Activated T-cell treated with anti-CD3 and anti-CD28 coated beads, Interleukin-2, amount 50 U/mL, for 1 hour (primary cell): ENCODE measurements at regions not wholly inside any gene's neighbourhood (a gene's known extent, or its start where the extent isn't known, plus 50 kb on each side); places are given as distances from the start of the nearest gene placed in this dataset.

Experiments
- DNase-seq: peaks from one replicate; pipeline ENCODE4 v3.0.0-alpha.2; 2020

DNA sequence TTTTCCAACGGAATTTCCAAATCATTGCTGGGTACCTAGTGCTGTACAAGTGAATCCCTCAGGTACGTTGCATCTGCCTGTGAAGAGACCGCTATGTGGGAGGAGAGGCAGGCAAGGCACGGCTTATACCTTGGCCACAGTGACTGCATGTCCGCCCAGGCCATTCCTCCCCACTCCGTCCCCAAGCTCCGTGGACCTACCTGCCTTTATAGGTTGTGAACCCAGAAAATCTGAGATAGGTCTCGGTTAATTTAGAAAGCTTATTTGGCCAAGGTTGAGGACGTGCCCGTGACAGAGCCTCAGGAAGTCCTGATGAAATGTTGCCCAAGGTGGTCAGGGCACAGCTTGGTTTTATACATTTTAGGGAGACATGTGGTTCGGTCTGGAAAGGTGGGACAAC, 218.5 kb upstream of the TSHZ3 start:
- DNase-seq: no peak

DNA sequence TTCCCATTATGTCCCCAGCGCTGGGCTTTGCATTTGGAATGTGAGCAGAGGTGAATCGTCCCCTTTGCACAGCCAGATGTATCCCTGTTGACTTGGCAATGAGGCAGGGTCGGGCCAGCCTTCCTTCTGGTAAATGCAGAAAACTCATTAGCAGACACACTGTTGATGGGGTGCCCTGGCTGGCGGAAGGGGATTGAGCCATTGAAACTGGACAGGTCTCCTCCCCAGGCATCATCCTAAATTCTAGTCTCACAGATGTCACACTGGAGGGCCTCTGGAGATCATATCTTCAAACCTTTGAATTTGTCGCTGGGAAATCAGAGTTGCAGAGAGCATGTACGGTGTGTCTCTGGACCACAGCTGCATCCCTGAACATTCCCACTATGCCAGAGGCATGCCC, 219.5 kb upstream of the TSHZ3 start:
- no peak for DNase-seq

DNA sequence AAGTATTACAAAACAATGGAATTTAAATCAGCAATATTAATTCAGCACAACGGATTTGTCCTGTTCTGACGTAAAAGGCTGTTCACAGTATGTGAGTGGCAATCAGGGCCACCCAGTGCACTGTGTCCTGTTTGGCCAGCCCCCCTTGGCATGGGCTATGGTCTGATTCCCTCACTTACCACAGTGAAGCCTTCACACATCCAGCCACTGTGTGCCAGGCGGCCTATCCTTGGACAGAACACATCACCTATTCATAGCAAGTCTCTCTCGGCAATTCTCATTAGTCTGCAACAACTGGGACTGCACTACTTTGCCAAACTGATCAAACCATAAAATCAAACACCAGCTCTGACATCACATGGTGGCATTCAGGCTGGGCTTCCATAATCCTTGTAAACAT, 221.5 kb upstream of the TSHZ3 start:
- no peak for DNase-seq

DNA sequence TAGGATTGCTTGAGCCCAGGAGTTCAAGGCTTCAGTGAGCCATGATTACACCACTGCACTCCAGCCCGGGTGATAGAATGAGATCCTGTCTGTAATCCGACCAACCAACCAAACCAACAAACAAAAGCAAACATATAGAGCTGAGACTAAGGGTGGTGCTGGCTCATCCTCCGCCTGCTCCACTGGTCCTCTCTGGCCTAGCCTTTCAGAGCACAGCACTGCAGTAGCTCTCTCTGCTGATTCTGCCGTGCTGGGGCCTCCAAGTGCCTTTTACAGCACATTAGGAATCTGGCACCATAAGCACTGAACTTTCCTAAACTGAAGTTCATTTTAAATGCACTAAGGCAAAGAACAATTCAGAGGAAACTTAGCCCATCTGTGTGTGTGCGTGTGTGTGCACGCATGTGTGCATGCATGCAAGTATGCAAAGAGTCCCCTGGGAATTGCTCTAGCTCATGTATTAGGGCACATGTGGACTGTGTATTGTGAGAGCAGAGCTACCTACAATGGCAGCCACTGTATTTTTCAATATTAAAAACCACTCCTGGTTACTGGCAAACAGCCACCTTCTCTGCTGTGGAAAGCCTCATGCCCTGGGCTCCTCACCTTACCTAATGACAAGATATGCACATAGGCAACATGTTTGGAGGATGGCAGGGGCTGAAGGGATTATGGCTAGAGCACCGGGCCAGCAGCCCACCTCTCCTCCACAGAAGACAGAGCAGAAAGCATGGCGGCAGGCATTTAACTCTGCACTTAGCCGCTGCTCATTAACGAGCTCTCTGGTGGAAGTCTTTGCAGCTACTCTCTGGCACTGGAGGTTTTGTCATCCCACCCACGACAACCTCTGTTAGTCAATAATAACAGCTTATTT, 223.1 kb upstream of the TSHZ3 start:
- no peak for DNase-seq

DNA sequence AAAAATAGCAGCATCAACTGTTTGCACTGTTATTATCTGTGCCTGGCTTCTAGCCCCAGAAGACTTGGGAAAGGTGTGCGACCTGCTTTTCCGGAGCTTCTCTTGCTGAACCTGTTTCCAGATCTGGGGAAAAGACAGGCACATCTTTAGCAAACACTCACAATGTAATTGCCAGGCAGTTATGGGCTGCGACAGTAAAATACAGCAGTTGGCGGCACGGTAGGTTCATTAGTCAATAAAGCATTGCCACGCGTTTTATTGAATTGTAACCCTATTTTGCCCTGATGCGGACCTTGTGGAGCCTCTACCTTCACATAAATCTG, 223.7 kb upstream of the TSHZ3 start:
- DNase-seq: no peak

DNA sequence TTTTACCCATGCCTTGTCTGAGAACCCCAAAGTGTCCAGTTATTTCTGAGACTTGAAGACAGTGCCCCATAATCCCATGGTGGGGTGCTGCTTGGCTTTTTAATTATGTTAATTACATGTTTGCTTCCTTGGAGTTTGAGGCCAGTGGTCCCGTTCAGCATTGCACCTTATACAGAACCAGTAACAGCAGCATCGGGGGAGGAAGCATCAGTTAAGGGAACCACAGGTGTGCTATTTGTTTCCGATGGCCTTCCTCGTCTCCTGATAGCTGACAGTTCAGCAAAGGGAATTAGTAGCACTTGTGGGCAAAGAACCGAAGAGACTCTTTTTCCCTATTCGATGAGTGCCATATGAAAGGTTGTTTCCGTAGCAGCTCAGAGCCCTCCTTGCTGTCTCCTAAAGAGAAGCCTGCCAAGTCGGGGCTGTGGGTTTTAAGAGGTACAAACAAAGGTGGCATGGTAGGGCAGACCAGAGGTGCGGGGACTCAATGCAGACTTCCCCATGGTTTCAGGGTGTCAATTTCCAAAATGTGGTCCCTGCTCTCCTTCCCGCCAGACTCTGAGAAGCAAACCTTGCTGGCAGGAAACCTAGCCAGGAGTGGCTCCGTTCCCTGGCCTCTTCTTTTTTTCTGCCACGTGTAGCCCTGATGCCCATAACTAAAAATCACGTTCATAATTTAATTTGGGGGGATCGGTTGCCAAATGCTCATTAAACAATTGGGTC, 225.2 kb upstream of the TSHZ3 start:
- DNase-seq: no peak

DNA sequence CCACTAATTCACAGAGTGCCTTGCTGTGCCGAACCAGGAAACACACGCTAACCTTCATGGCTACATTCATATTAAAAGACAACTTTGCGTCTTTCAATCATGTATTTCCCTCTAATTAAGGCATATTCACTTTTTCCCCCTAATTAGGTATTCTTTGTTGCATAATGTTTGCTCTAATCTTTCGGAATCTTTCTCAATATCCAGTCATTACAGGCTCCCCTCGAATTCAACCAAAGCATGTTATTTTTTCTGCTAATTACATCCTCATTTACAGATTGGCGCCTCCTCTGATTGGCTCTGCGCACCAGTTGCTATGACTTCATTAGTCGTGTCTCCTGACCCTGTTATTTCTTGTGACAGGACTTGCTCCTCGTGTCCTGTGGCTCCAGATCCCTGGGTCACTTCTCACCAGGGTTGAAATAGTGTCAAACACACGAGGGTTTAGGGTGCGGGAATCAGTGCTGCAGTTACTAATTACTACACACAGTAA, 226.7 kb upstream of the TSHZ3 start:
- DNase-seq: no peak

DNA sequence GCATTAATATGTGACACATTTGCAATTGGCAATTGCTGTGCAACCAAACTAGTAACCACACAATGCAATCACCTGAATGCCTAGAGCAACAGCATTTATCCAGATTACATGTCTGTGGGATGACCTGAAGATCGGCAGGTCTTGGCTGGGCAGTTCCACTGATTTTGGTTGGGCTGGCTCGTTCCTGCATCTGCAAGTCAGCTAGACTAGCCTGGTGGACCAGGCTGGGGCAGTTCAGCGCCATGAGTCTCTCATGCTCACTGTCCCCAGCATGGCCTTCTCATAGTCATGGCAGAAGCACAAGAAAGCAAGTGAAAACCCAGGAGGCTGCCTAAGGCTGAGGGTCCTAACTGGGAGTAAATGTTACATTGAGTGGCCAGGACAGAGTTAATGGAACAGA, 229.1 kb upstream of the TSHZ3 start:
- no peak for DNase-seq

DNA sequence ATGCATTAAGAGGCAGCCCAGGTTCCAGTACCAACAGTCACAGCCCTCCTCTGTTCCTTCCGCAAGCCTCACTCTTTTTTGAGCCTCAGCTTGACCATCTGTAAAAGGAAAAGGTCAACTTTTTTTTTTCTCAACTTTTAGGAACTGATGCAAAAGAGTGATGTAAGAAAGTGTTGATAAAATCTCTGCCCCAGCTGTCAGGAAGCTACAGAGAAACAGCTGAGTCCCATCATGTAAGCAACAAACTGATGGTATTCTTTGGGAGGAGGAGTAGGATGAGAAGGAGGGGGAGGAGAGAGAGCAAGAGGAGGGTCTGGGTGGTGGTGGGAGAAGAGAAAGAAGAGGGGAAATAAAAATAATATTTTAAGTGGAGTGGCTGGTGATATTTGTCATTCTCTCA, 233.9 kb upstream of the TSHZ3 start:
- no peak for DNase-seq

DNA sequence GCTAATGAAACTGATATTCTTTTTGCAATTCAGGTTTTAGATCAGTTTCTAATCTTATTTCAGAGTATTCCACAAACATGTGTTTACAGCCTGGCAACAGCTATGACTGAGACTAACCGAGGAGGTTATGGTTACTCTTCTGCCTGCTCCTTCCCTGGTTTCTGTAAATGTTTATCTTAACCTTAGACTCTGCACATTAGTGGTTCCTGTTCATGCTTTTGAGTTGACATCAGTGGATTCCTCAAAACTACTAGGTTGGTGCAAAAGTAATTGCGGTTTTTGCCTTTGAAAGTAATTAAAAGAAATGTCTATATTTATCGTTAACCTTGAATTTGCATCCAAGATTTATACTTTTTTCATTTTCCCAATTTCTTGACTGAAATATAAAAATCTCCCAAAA, 237.0 kb upstream of the TSHZ3 start:
- DNase-seq: no peak

DNA sequence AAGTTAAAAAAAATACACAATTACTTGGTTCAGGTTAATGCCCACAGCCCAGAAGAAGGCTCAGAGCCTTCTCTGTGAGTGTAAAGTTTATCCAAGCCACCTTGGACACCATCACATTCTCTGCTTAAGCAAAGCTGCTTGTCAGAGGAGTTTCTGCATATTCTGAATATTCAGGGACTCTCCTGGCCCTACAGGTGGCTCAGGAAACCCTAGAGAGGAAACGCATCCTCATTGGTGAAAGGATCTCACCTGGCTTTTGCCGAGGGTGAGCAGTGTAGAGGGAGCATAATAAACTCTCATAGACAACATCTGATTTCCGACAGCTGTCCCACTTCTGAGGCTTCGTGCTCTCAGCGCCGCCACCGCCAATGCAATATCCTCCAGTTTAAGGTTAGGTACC, 239.9 kb upstream of the TSHZ3 start:
- no peak for DNase-seq

DNA sequence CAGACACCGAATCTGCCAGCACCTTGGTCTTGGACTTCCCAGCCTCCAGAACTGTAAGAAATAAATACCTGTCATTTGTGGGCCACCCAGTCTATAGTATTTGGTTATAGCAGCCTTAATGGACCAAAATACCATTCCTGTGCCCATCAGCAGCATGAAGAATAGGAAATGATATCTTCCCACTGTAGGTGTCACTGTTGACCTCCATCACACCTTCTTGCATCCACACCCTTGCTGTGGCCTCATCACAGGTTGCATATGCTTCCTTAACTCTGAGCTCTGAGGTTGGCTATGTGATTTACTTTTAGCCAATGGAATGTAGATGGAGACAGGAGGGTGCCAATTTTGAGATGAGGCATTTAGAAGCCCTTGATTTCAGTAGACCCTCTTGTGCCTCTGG, 242.0 kb upstream of the TSHZ3 start:
- DNase-seq: no peak

DNA sequence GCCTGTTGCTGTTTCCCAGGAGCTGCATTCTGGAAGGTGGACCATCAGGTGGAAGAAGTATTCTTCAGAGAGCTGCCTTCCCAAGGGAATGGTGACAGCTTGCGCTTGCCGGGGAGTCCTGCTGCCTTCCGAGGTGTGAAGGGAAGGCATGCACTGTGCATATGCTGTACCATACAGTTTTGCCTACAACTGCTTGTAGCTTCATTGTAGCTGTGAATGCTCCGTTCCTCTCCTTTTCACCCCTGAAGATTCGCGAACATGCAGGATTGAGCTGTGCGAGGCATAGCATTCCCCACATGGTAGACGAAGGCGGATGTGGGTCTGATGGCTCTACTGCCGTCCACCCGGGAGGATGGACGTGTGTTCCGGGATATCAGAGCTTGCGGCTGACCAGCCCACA, 243.2 kb upstream of the TSHZ3 start:
- DNase-seq: no peak

DNA sequence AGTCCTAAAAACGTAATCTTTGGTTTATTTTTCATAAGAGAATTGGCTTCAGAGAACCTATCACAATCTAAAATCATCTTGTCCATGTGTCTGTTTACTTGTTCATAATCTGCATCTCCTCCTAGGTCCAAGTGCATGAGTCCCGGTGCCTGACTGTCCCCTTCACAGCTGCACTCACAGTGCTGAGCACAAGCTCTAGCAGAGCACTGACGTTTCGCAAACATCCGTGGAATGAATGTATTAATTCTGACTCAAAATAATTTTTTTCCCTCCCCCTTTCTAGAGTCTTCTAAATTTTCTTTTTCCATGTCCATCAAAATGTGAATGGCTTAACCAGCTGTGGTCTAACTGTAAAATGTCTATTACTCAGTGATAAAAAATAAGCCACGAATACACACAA, 245.5 kb upstream of the TSHZ3 start:
- no peak for DNase-seq

DNA sequence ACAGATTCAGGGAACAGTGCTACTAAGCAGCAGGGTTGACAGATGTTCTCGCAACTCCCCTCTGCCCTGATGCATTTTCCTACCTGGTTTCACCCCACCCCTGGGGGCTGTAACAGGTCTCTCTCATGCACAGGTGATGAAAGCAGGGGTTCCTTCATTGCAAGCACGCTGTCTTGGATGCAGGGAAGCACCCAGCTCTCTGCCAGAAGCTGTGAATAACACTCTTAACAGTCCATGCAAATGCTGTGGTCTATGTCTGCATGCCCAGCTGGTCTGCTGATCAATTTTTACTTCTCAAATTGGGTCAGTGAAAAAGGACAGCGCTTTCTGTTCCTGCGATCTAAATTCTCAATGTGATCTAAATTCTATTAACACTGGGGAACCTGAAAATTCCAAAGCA, 246.3 kb upstream of the TSHZ3 start:
- no peak for DNase-seq

DNA sequence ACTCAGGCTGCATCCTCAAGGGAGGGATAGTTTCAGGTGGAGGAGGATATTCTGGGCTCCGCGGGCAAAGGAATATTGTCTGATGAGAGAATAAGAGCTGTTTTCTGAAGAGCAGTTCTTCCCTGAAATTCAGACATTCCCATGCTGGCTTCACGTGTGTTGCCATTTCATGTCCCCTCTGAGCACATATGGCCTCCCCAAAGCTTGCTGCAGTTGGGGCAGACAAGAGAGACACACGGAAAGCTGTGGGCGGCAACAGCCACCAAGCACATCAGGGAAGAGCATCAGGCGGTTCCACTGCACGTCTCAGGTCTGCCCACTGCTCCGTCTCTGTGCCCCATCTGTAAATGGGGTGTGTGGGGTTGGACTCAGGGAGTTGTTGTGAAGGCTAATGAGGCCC, 247.5 kb upstream of the TSHZ3 start:
- no peak for DNase-seq

DNA sequence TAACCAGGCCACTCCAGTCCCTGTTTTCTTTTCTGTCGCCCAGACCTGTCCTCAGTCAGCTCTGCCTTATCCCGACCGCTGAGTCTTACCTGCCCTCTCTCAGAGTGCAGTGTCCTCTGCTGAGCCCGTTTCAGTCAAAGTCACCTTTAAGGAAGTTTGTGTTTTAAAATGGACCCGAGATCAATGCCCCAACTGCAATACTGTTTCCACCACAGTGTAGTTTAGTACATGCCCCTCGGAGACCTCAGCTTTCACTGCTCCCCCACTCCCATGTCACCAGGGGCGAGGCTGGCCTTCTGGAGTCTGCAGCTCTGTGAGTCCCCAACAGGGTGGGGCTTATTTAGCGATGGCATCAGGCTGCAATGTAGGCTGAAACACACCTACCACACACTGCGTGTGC, 248.4 kb upstream of the TSHZ3 start:
- DNase-seq: no peak

DNA sequence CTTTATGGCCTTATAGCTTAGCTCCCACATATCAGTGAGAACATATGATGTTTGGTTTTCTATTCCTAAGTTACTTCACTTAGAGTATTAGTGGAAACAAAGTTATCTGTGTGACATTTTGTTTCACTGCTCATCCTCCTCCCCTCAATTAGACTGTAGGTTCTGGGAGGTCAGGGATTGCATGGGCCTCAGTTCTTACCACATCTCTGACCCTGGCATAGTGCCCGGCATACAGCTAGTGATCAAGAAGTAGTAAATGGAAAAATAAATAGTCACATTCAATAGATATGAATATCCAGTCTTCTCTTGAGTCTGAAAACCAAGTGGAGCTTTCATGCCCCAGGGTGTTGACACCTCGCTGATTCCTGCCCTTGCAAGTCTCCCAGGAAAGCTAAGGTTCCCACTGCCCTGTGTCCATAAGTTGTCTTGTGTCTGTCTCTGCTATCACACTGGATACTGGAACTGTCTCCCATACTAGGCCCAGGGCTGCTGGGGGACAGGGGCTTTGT, 249.5 kb upstream of the TSHZ3 start:
- no peak for DNase-seq

DNA sequence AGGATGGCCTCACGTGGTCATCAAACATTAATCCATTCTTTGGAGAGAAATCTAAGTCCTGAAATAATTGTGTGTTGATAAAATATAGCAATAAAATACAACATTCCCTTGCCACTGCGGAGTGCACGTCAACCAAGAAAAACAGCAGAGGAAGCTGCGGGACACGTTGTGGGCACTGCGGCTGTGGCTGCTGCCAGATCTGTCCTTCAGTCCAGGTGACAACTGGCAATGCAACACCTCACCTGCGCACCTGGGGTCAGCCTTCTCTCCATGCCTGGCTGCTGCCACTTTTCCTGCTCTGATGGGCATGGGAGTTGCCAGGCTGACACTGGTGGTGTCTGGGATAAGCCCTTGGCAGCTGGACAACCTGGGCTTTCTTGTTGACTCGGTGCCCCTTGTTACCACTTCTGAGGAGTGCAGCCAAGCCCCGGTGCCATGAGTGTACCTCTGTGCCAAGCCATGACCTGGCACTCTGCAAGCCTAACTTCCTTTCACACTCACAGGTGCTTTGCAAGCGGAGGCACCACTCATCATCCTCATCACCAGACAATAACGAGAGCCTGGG, 251.6 kb upstream of the TSHZ3 start:
- DNase-seq: no peak

DNA sequence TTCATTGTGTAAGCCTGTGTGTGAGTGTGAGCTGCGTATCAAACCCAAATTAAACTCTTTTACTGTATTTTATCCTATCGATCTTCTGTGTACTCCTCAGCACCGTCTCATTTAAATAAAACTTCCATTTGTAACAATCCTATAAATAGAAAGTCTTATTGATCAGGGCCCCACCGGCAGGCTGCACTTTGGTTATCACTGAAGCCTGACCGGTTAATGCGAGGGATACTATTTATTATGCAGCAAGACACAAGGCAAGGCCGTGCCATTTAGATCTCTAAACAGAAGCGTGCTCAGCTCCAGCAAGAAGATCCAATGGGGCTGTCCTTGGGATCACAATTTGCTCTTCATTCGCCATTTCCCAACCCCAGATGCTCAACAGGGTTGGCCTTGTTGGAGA, 252.6 kb upstream of the TSHZ3 start:
- no peak for DNase-seq

DNA sequence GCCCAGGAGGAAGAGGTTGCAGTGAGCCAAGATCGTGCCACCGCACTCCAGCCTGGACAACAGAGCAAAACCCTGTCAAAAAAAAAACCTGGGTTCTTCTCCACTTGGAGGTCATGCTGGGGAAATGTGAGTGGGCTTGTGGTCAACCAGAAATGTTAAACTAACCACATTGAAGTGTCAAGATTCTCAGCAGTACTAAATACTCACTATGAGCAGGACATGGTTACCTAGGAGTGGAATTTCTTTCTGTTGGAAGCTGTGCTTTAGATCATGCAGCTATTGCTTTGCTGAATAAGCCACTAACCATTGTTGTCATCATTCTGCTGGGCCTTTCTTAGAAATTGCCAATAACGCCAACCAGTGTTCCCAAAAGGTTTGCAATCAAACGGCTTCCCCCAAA, 253.3 kb upstream of the TSHZ3 start:
- no peak for DNase-seq

DNA sequence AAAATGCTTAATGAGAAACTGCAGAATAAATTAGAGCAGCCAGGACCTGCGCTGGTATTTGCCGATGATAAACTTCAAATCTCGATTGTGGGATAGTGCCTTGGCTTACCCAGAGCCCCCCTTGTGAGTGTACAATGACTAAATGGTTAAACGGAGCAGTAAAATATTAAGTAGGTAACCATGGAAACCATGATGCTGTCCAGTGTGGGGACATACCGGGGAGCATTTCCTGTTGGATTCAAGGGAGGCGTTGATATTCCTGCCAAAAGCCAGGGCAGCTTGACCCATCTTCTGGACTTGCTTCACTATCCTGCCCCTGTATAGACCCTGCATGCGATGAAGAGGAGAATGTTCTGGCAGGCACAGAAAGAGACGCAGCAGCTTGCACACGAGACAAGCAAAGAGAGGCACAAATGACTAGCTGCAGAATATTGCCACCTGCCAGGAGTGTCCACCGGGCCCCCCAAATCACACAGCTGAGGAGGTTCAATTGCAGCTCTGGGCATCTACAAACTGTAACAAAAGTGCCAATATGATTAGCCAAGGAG, 255.3 kb upstream of the TSHZ3 start:
- DNase-seq: no peak

DNA sequence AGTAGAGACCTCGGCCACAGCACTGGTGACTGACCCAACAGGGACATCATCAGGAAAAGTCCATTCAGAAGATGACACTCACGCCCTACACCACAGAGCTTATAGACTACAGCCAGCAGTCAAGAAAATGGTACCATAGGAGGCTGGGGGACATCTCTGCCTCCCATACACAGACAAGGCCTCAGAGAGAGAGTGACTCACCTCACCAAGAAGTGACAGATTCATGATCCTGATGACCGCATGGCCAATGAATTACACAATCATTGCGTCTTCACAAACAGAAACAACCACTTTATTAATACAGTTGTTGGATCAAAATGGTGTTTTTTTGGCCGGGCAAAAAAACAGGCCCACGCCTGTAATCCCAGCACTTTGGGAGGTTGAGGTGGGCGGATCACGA, 260.8 kb upstream of the TSHZ3 start:
- no peak for DNase-seq
